ENCODE measurements at regions not wholly inside any gene's neighbourhood (a gene's known extent, or its start where the extent isn't known, plus 50 kb on each side); places are given as distances from the start of the nearest gene placed in this dataset.

GRCh38 chr16:85261204-85261603, 148.9 kb upstream of the CIBAR2 start:
- no peak for DNase-seq

GRCh38 chr16:85261657-85262557, 149.6 kb upstream of the CIBAR2 start:
- no peak for DNase-seq

GRCh38 chr16:85262558-85263238, 150.4 kb upstream of the CIBAR2 start:
- DNase-seq: no peak

- no peak for DNase-seq
Observed at GRCh38 chr16:85263239-85263585, 150.9 kb upstream of the CIBAR2 start.

- no peak for DNase-seq
Observed at GRCh38 chr16:85264752-85265151, 152.5 kb upstream of the CIBAR2 start.

- no peak for DNase-seq
Observed at GRCh38 chr16:85265161-85265784, 153.0 kb upstream of the CIBAR2 start.

GRCh38 chr16:85265810-85266209, 153.5 kb upstream of the CIBAR2 start:
- DNase-seq: no peak

- DNase-seq: no peak
Observed at GRCh38 chr16:85266857-85267256, 154.6 kb upstream of the CIBAR2 start.

- no peak for DNase-seq
Observed at GRCh38 chr16:85267414-85267945, 155.2 kb upstream of the CIBAR2 start.

- DNase-seq: no peak
Observed at GRCh38 chr16:85269165-85269564, 156.9 kb upstream of the CIBAR2 start.

GRCh38 chr16:85270374-85270773, 158.1 kb upstream of the CIBAR2 start:
- DNase-seq: no peak

- no peak for DNase-seq
Observed at GRCh38 chr16:85271198-85271597, 158.9 kb upstream of the CIBAR2 start.

GRCh38 chr16:85273293-85273692, 161.0 kb upstream of the CIBAR2 start:
- DNase-seq: no peak

GRCh38 chr16:85274501-85274900, 162.2 kb upstream of the CIBAR2 start:
- DNase-seq: no peak

- no peak for DNase-seq
Observed at GRCh38 chr16:85274924-85275323, 162.7 kb upstream of the CIBAR2 start.

- DNase-seq: no peak
Observed at GRCh38 chr16:85275533-85276249, 163.4 kb upstream of the CIBAR2 start.

GRCh38 chr16:85276258-85276657, 164.0 kb upstream of the CIBAR2 start:
- DNase-seq: no peak

- DNase-seq: no peak
Observed at GRCh38 chr16:85276721-85277120, 164.4 kb upstream of the CIBAR2 start.

- DNase-seq: no peak
Observed at GRCh38 chr16:85278839-85279238, 166.6 kb upstream of the CIBAR2 start.

GRCh38 chr16:85279402-85279801, 167.1 kb upstream of the CIBAR2 start:
- no peak for DNase-seq

- no peak for DNase-seq
Observed at GRCh38 chr16:85279825-85280545, 167.7 kb upstream of the CIBAR2 start.

GRCh38 chr16:85281181-85281580, 168.9 kb upstream of the CIBAR2 start:
- no peak for DNase-seq

All from NCI-H2081 treated with DMSO at 0.1 percent for 48 hours (cell line).